ENCODE measurements at regions not wholly inside any gene's neighbourhood (a gene's known extent, or its start where the extent isn't known, plus 50 kb on each side); places are given as distances from the start of the nearest gene placed in this dataset.

GRCh38 chr6:150740453-150740852 is 125.0 kb upstream of the MTHFD1L start:
- no peak overlapping the region for H3K4me3 ChIP-seq
- FAIRE-seq (no peak), ATAC-seq (no peak), DNase-seq (ENCODE audit: low read depth, low spot score) (no peak)
- H3K9me3 ChIP-seq (replicated peaks; ENCODE audit: control insufficient read depth, insufficient read depth, low read length) = no peaks in the 10 kb centered on the region
- intact Hi-C loops (cut with micrococcal nuclease; ENCODE audit: unreplicated experiment) = no loop called here
- ChIA-PET SMC1A (ENCODE audit: uncharacterized antibody, unreplicated experiment) (interaction anchor here (1.0 to 3.0 kb wide), 7 partner anchors 13 to 323 kb away, joined by 3 to 19 read pairs (median 9); no protein-coding TSS in a partner anchor), POLR2A (no interaction called here), CTCF (interaction anchor here (1.4 to 2.4 kb wide), 8 partner anchors 11 to 323 kb away, joined by 3 to 45 read pairs (median 4); no protein-coding TSS in a partner anchor), RAD21 (ENCODE audit: unreplicated experiment) (interaction anchor here (1.7 to 1.8 kb wide), 3 partner anchors 54 to 323 kb away, joined by 8 to 38 read pairs (median 19); no protein-coding TSS in a partner anchor)
- H3K27ac ChIP-seq (ENCODE audit: control insufficient read depth, insufficient read depth) = no peak overlapping the region
- H2AFZ ChIP-seq (ENCODE audit: control insufficient read depth, low read depth, low read length) = no peak overlapping the region
- H4K20me1 ChIP-seq (ENCODE audit: control insufficient read depth, insufficient read depth) = no peaks in the 10 kb centered on the region
- in situ Hi-C loops (cut with MboI) = loop anchor here (5.0 kb wide), 1 partner anchor 323 kb away; no protein-coding TSS in a partner anchor
- no peak overlapping the region for H3K9ac ChIP-seq (ENCODE audit: control insufficient read depth, insufficient read depth, low read length)
- H3K27me3 ChIP-seq (replicated peaks in 1 of 2; ENCODE audit: control insufficient read depth in 2 of 2, insufficient read depth in 2 of 2, low read length in 1 of 2) = no peaks in the 10 kb centered on the region
- no peak for TF ChIP-seq NFIC (IDR thresholded peaks at IDR 0.05; ENCODE audit: low read depth, low read length)
- TF ChIP-seq ZNF207 (IDR thresholded peaks at IDR 0.05; ENCODE audit: borderline replicate concordance) = no peak
- TF ChIP-seq SMC3 (IDR thresholded peaks at IDR 0.05; ENCODE audit: borderline replicate concordance, low read length) = no peak
- TF ChIP-seq EP300 (IDR thresholded peaks at IDR 0.05; ENCODE audit: borderline replicate concordance in 1 of 2, control insufficient read depth in 1 of 2, low read depth in 2 of 2, low read length in 2 of 2) = no peak
- TF ChIP-seq RCOR1 (conservative IDR thresholded peaks at IDR 0.05; ENCODE audit: low read depth, low read length) = no peak
- TF ChIP-seq SREBF1 (IDR thresholded peaks at IDR 0.05; ENCODE audit: low read length) = no peak
- no peak for TF ChIP-seq SMARCA5 (IDR thresholded peaks at IDR 0.05)
- TF ChIP-seq, protein P1, sequence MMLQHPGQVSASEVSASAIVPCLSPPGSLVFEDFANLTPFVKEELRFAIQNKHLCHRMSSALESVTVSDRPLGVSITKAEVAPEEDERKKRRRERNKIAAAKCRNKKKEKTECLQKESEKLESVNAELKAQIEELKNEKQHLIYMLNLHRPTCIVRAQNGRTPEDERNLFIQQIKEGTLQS (IDR thresholded peaks at IDR 0.05; ENCODE audit: borderline replicate concordance, extremely low read depth, low read depth, low read length) = no peak
- no peak for TF ChIP-seq NFYA (IDR thresholded peaks at IDR 0.05; ENCODE audit: borderline replicate concordance, low read depth, low read length)
- no peak for TF ChIP-seq TCF7 (IDR thresholded peaks at IDR 0.05; ENCODE audit: borderline replicate concordance)
- TF ChIP-seq, protein P2, sequence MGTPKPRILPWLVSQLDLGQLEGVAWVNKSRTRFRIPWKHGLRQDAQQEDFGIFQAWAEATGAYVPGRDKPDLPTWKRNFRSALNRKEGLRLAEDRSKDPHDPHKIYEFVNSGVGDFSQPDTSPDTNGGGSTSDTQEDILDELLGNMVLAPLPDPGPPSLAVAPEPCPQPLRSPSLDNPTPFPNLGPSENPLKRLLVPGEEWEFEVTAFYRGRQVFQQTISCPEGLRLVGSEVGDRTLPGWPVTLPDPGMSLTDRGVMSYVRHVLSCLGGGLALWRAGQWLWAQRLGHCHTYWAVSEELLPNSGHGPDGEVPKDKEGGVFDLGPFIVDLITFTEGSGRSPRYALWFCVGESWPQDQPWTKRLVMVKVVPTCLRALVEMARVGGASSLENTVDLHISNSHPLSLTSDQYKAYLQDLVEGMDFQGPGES (IDR thresholded peaks at IDR 0.05) = no peak
- no peak for TF ChIP-seq JUNB (IDR thresholded peaks at IDR 0.05)
- TF ChIP-seq SKIL (IDR thresholded peaks at IDR 0.05; ENCODE audit: low read depth, poor library complexity, severe bottlenecking) = no peak
- TF ChIP-seq SRF (IDR thresholded peaks at IDR 0.05; ENCODE audit: low read depth in 2 of 2, low read length in 2 of 2) = no peak
- TF ChIP-seq SPI1 (IDR thresholded peaks at IDR 0.05; ENCODE audit: borderline replicate concordance, insufficient read depth, low read depth, low read length) = no peak
- TF ChIP-seq NBN (IDR thresholded peaks at IDR 0.05) = no peak
- no peak for TF ChIP-seq ZBTB33 (IDR thresholded peaks at IDR 0.05)
- no peak for TF ChIP-seq TBL1XR1 (IDR thresholded peaks at IDR 0.05; ENCODE audit: low read depth, low read length)
- no peaks in the 10 kb centered on the region for H3K4me1 ChIP-seq (ENCODE audit: control insufficient read depth, insufficient read depth, low read length)
- H3K79me2 ChIP-seq (ENCODE audit: control insufficient read depth, insufficient read depth, low read length) = no peaks in the 10 kb centered on the region
- no TSS peak for BruUV-seq (replicated peaks)
- no peak overlapping the region for H3K4me2 ChIP-seq (ENCODE audit: control insufficient read depth, insufficient read depth)
- H3K36me3 ChIP-seq (ENCODE audit: control insufficient read depth in 2 of 2, insufficient read depth in 2 of 2, low read length in 1 of 2) = no peaks in the 10 kb centered on the region; a peak in 1 of 4 replicates
- 78% methylated on average over 8 of the region's 8 CpGs for WGBS (ENCODE audit: insufficient coverage, insufficient replicate concordance, low lambda C conversion rate, missing lambda C conversion rate)

Measured in GM12878 (cell line).